ENCODE measurements at regions not wholly inside any gene's neighbourhood (a gene's known extent, or its start where the extent isn't known, plus 50 kb on each side); places are given as distances from the start of the nearest gene placed in this dataset.

- Histone ChIP-seq H3K4me3 (no peak overlapping the region), H3K27me3 (no peaks in the 10 kb centered on the region), H3K9me3 (no peaks in the 10 kb centered on the region), H3K27ac (no peak overlapping the region), H3K4me1 (no peaks in the 10 kb centered on the region), H3K36me3 (no peaks in the 10 kb centered on the region)
- DNase-seq (ENCODE audit: low spot score in 2 of 2), result no peak
- TF ChIP-seq CTCF (IDR thresholded peaks at IDR 0.05) (no peak), POLR2AphosphoS5 (IDR thresholded peaks at IDR 0.05) (no peak), POLR2A (IDR thresholded peaks at IDR 0.05) (no peak)
- intact Hi-C loops (cut with DNase I; ENCODE audit: low total_unique reads), result no loop called here
Measured at GRCh38 chr12:24460506-24460905, 488.4 kb downstream of the BCAT1 start.

GRCh38 chr12:24460099-24460498 lies 488.8 kb downstream of the BCAT1 start:
- intact Hi-C loops (cut with DNase I; ENCODE audit: low total_unique reads), result no loop called here
- TF ChIP-seq POLR2AphosphoS5 (IDR thresholded peaks at IDR 0.05) (no peak), POLR2A (IDR thresholded peaks at IDR 0.05) (no peak), CTCF (IDR thresholded peaks at IDR 0.05) (no peak)
- Histone ChIP-seq H3K4me3 (no peak overlapping the region), H3K27ac (no peak overlapping the region), H3K27me3 (no peaks in the 10 kb centered on the region), H3K36me3 (no peaks in the 10 kb centered on the region), H3K4me1 (no peaks in the 10 kb centered on the region), H3K9me3 (no peaks in the 10 kb centered on the region)
- DNase-seq (ENCODE audit: low spot score in 2 of 2), result no peak

GRCh38 chr12:24455811-24456210 lies 493.1 kb downstream of the BCAT1 start:
- TF ChIP-seq CTCF (IDR thresholded peaks at IDR 0.05) (no peak), POLR2A (IDR thresholded peaks at IDR 0.05) (no peak), POLR2AphosphoS5 (IDR thresholded peaks at IDR 0.05) (no peak)
- no peak overlapping the region for H3K4me3 ChIP-seq
- intact Hi-C loops (cut with DNase I; ENCODE audit: low total_unique reads), result no loop called here
- H3K27ac ChIP-seq, result no peak overlapping the region
- H3K9me3 ChIP-seq, result no peaks in the 10 kb centered on the region
- no peaks in the 10 kb centered on the region for H3K36me3 ChIP-seq
- DNase-seq (ENCODE audit: low spot score in 2 of 2), result no peak
- no peaks in the 10 kb centered on the region for H3K4me1 ChIP-seq
- no peaks in the 10 kb centered on the region for H3K27me3 ChIP-seq

GRCh38 chr12:24447678-24448077 lies 498.2 kb upstream of the SOX5 start:
- H3K27ac ChIP-seq, result no peak overlapping the region
- no peaks in the 10 kb centered on the region for H3K4me1 ChIP-seq
- intact Hi-C loops (cut with DNase I; ENCODE audit: low total_unique reads), result no loop called here
- no peaks in the 10 kb centered on the region for H3K27me3 ChIP-seq
- H3K4me3 ChIP-seq, result no peak overlapping the region
- H3K36me3 ChIP-seq, result no peaks in the 10 kb centered on the region
- no peak for TF ChIP-seq POLR2A (IDR thresholded peaks at IDR 0.05)
- H3K9me3 ChIP-seq, result no peaks in the 10 kb centered on the region
- no peak for DNase-seq (ENCODE audit: low spot score in 2 of 2)

- H3K27ac ChIP-seq, result no peak overlapping the region
- DNase-seq (ENCODE audit: low spot score in 2 of 2), result no peak
- H3K4me3 ChIP-seq, result no peak overlapping the region
- TF ChIP-seq CTCF (IDR thresholded peaks at IDR 0.05) (no peak), POLR2A (IDR thresholded peaks at IDR 0.05) (no peak)
- no peaks in the 10 kb centered on the region for H3K4me1 ChIP-seq
- intact Hi-C loops (cut with DNase I; ENCODE audit: low total_unique reads), result no loop called here
- no peaks in the 10 kb centered on the region for H3K36me3 ChIP-seq
- H3K27me3 ChIP-seq, result no peaks in the 10 kb centered on the region
- H3K9me3 ChIP-seq, result no peaks in the 10 kb centered on the region
Measured at GRCh38 chr12:24446287-24446686, 496.8 kb upstream of the SOX5 start.

GRCh38 chr12:24444634-24445033 lies 495.2 kb upstream of the SOX5 start:
- Histone ChIP-seq H3K4me1 (no peaks in the 10 kb centered on the region), H3K36me3 (no peaks in the 10 kb centered on the region), H3K27ac (no peak overlapping the region), H3K4me3 (no peak overlapping the region), H3K27me3 (no peaks in the 10 kb centered on the region), H3K9me3 (no peaks in the 10 kb centered on the region)
- TF ChIP-seq CTCF (IDR thresholded peaks at IDR 0.05), result no peak
- TF ChIP-seq POLR2A (IDR thresholded peaks at IDR 0.05), result no peak
- TF ChIP-seq POLR2AphosphoS5 (IDR thresholded peaks at IDR 0.05), result no peak
- no peak for DNase-seq (ENCODE audit: low spot score in 2 of 2)
- intact Hi-C loops (cut with DNase I; ENCODE audit: low total_unique reads), result no loop called here

Data from breast epithelium (tissue), 4 donors.